ENCODE measurements at regions not wholly inside any gene's neighbourhood (a gene's known extent, or its start where the extent isn't known, plus 50 kb on each side); places are given as distances from the start of the nearest gene placed in this dataset.

DNA sequence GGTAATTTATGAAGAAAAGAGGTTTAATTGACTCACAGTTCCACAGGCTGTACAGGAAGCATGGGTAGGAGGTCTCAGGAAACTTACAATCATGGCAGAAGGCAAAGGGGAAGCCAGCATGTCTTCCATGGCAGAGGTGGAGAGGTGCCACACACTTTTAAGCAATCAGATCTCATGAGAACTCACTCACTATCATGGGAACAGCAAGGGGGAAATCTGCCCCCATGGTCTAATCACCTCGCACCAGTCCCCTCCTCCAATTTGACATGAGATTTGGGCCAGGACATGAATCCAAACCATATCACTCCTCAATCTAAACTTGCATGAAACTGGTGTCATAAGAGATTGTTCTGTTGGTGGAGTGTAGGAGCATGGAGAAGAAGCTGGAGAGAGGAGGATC, 51.6 kb upstream of the CCN6 start:
- TF ChIP-seq CTCF (IDR thresholded peaks at IDR 0.05) (no peak), POLR2A (IDR thresholded peaks at IDR 0.05) (no peak)

Measured in tibial nerve (tissue), 3 donors.